ENCODE measurements at regions not wholly inside any gene's neighbourhood (a gene's known extent, or its start where the extent isn't known, plus 50 kb on each side); places are given as distances from the start of the nearest gene placed in this dataset.
A peak's percentile ranks its signal among the peaks of the same experiment; 100 is the strongest.
"Not testable (repeated sequence)": the region's sequence is repeated elsewhere in the genome, so short reads cannot be mapped to it uniquely, and the experiment has no call there.

GRCh38 chr10:16117305-16117695 lies 257.0 kb upstream of the MINDY3 start:
- TF ChIP-seq ZFX (IDR thresholded peaks at IDR 0.05; ENCODE audit: borderline replicate concordance) (no peak), CTCF (IDR thresholded peaks at IDR 0.05) (no peak)
- H3K27ac ChIP-seq: no peak overlapping the region

GRCh38 chr10:16119445-16119844 lies 259.1 kb upstream of the MINDY3 start:
- no peak for TF ChIP-seq CTCF (IDR thresholded peaks at IDR 0.05)
- no peak for TF ChIP-seq ZFX (IDR thresholded peaks at IDR 0.05; ENCODE audit: borderline replicate concordance)
- no peak overlapping the region for H3K27ac ChIP-seq

GRCh38 chr10:16120563-16120962 lies 260.3 kb upstream of the MINDY3 start:
- H3K27ac ChIP-seq: no peak overlapping the region
- TF ChIP-seq ZFX (IDR thresholded peaks at IDR 0.05; ENCODE audit: borderline replicate concordance) (no peak), CTCF (IDR thresholded peaks at IDR 0.05) (no peak)

GRCh38 chr10:16141499-16141898 lies 281.2 kb upstream of the MINDY3 start:
- TF ChIP-seq ZFX (IDR thresholded peaks at IDR 0.05; ENCODE audit: borderline replicate concordance): no peak
- no peak for TF ChIP-seq CTCF (IDR thresholded peaks at IDR 0.05)
- no peak overlapping the region for H3K27ac ChIP-seq

GRCh38 chr10:16146993-16147392 lies 286.7 kb upstream of the MINDY3 start:
- TF ChIP-seq CTCF (IDR thresholded peaks at IDR 0.05): no peak
- no peak for TF ChIP-seq ZFX (IDR thresholded peaks at IDR 0.05; ENCODE audit: borderline replicate concordance)
- H3K27ac ChIP-seq: no peak overlapping the region

- TF ChIP-seq CTCF (IDR thresholded peaks at IDR 0.05) (0 out of 2 replicates have a peak, but pooled peaks have one; percentile 5), ZFX (IDR thresholded peaks at IDR 0.05; ENCODE audit: borderline replicate concordance) (no peak)
- H3K27ac ChIP-seq: no peak overlapping the region
Observed at GRCh38 chr10:16155834-16156233, 281.0 kb upstream of the PTER start.

GRCh38 chr10:16156681-16157080 lies 280.1 kb upstream of the PTER start:
- no peak for TF ChIP-seq ZFX (IDR thresholded peaks at IDR 0.05; ENCODE audit: borderline replicate concordance)
- no peak for TF ChIP-seq CTCF (IDR thresholded peaks at IDR 0.05)
- H3K27ac ChIP-seq: no peak overlapping the region

GRCh38 chr10:16165067-16165466 lies 271.7 kb upstream of the PTER start:
- not testable (repeated sequence) for H3K27ac ChIP-seq

Measured in 22Rv1 (cell line).